GM19328 (cell line): ENCODE measurements at regions not wholly inside any gene's neighbourhood (a gene's known extent, or its start where the extent isn't known, plus 50 kb on each side); places are given as distances from the start of the nearest gene placed in this dataset.

ENCODE experiments used
- ATAC-seq: cut with Tn5 transposase; IDR thresholded peaks from one replicate; pipeline ENCODE4 v1.9.1; 2021; ENCODE audit warnings: mild to moderate bottlenecking, moderate library complexity; ENCODE audit not compliant: unreplicated experiment

- no peak for ATAC-seq
Observed at GRCh38 chr13:58032676-58033460, 401.3 kb downstream of the PCDH17 start.

DNA sequence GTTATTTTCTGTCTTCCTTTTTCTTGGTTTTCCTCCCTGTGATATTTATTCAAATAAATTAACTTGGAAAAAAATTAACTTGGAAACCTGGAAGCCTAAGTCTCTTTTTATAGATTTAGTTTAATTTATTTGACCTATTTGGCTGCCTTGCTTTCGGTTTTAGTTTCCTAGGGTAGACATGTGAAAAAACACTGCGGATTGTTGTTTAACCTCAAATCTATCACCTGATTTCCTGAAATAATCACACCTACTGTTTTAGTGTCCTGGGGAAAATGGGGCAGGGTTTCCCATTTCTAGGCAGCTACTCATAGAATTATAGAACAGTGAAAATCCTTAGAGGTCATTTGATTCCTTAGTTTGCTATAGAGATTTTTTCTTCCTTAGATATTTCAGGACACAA, 412.4 kb downstream of the PCDH17 start:
- no peak for ATAC-seq

- ATAC-seq = no peak
Observed at GRCh38 chr13:58048670-58049069, 417.1 kb downstream of the PCDH17 start.

DNA sequence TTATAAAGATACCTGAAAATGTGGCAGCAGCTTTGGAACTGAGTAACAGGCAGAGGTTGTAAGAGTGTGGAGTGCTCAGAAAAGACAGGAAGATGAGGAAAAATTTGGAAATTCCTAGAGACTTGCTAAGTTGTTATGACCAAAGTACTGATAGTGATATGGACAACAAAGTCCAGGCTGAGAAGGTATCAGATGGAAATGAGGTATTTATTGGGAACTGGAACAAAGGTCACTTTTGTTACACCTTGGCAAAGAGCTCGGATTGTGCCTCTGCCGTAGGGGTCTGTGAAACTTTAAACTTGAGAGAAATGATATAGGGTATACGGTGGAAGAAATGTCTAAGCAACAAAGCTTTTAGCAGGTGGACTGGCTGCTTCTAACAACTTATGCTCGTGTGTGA, 419.9 kb downstream of the PCDH17 start:
- no peak for ATAC-seq

DNA sequence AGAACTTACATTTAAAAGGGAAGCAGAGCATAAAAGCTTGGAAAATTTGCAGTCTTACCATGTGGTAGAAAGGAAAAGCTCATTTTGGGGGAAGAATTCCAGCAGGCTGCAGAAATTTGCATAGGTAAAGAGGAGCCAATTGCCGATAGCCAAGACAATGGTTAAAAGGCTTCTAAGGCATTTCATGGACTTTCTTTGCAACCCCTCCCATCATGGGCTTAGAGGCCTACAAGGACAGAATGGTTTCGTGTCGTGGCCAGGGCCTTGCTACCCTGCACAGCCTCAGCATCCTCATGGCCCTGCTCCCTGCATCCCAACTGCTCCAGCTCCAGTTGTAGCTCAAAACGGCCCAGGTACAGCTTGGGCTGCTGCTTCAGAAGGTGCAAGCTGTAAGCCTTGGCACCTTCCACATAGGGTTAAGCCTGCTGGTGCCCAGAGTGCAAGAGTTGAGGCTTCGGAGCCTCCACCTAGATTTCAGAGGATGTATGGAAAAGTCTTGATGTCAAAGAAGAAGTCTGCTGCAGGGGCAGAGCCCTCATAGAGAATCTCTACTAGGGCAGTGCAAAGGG, 420.3 kb downstream of the PCDH17 start:
- ATAC-seq = no peak

DNA sequence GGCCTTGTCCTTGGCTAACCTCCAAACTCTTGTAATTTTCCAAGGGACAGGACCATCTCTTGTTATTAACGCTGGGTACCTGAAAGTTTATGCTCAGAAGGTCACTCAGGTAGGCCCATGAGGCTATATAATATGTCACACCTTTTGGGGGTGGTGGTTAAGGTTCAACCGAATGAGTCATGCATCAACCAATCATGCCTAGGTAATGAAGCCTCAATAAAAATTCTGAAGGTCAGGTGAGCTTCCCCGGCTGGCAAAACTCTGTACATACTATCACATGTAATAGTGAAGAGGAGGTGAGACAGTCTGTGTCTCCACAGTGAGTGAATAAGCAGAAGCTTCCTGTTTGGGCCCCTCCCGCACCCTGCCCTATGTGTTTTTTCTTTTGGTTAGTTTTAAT, 424.9 kb downstream of the PCDH17 start:
- no peak for ATAC-seq

GRCh38 chr13:58059624-58060023, 428.1 kb downstream of the PCDH17 start:
- ATAC-seq = no peak

- no peak for ATAC-seq
Observed at GRCh38 chr13:58080806-58081205, 449.3 kb downstream of the PCDH17 start.

GRCh38 chr13:58081301-58081820, 449.8 kb downstream of the PCDH17 start:
- no peak for ATAC-seq

DNA sequence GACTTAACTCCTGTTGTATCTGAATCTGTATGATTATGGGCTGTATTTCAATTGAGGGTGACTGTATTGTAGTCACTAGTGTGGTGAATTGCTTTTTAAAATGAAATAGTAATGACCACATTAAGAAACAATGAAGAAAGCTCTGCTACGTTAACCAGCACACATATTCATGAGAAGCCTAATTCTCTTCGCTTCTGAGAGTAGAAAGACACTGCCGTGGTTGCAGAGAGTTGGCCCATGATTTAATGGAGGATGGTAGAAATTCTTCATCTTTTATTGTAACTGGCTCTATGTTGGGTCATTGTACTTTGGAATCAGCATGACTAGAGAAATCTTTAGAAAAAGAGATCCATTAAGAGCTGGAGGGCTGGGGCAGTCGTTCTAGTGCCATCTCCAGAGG, 451.5 kb downstream of the PCDH17 start:
- no peak for ATAC-seq

GRCh38 chr13:58085274-58085673, 453.7 kb downstream of the PCDH17 start:
- ATAC-seq = no peak

GRCh38 chr13:58085819-58086218, 454.3 kb downstream of the PCDH17 start:
- ATAC-seq = no peak

DNA sequence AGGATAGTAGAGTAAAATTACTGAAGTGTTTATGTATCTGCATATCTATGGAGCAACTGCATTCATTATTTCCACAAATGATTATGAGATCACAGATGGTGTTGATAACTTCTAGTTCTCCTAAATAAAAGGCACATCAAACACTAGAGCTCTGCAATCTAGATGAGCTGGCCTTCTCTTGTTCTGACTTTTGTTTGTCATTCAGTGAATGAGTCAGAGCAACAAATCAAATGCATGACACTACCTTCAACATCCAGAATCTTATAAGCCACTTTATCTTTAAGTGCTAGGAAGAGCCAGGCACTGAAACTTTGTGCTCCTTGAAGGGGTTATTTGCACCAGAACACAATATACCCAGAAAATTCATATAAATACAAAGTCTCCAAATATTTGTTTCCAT, 456.0 kb downstream of the PCDH17 start:
- no peak for ATAC-seq

GRCh38 chr13:58093394-58093793, 461.9 kb downstream of the PCDH17 start:
- no peak for ATAC-seq

GRCh38 chr13:58097831-58098230, 466.3 kb downstream of the PCDH17 start:
- no peak for ATAC-seq

- no peak for ATAC-seq
Observed at GRCh38 chr13:58119351-58119750, 487.8 kb downstream of the PCDH17 start.

DNA sequence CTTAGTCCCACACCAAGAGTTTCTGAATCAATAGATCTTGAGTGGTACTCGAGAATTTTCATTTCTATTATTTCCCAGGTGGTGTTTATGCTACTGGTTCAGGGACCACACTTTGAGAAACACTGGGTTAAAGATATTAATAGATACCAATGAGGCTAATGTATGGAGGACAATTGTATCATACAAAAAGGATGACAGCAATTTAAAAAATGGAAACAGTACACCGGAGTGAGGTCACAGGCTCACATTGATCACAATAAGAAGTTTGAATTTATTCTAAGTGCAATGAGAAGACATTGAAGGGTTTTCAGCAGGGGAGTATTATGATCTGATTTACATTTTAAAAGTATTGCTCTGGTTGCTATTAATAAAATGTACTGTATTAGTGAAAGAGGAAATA, 488.3 kb downstream of the PCDH17 start:
- ATAC-seq = no peak

GRCh38 chr13:58126496-58126895, 495.0 kb downstream of the PCDH17 start:
- ATAC-seq = no peak

GRCh38 chr13:58134012-58134411, 502.5 kb downstream of the PCDH17 start:
- ATAC-seq = no peak

DNA sequence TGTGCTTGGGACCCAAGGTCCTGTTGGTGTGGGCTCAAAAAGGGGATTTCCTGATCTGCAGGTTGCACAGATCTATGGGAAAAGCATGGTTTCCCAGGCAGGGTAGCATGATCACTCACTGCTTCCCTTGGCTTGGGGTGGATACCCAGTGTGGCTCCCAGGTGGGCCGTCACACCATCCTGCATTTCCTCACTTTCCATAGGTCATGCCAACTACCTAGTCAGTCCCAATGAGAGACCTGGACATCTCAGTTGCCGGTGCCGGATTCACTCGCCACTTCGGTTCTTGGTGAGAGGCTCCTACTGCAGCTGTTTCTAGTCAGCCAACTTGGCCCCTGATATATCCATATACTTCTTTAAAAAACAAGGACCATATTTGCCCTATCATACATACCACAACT, 503.0 kb downstream of the PCDH17 start:
- no peak for ATAC-seq

DNA sequence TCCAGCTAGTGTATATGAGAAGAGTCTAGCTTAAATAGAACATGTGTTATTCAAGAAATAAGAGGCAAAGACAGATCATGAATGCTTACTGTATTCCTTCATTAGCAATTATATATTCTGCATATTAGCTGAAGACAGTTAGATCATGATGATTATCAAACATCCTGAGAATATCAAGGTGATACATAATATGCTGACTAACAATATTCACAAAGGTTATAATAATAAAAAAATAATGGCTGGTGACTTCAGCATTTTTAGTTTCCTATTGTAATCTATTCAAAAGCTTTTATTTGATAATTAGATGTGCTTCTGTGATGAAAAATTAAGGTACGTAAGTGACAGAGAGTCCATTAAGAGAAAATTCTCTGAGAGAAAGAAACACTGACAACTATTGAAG, 511.4 kb downstream of the PCDH17 start:
- no peak for ATAC-seq

DNA sequence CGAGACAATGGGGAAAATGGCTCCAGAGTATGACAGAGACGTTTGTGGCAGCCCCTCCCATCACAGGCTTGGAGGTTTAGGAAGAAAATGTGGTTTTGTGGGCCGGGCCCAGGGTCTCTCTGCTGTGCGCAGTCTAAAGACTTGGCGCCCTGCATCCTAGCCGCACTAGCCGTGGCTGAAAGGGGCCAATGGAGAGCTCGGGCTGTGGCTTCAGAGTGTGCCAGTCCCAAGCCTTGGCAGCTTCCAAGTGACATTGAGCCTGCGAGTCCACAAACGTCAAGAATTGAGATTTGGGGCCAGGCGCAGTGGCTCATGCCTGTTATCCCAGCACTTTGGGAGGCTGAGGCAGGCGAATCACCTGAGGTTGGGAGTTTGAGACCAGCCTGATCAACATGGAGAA, 513.1 kb downstream of the PCDH17 start:
- ATAC-seq = no peak

- ATAC-seq = no peak
Observed at GRCh38 chr13:58151452-58151851, 519.9 kb downstream of the PCDH17 start.
